GM19193 (cell line): ENCODE measurements at regions not wholly inside any gene's neighbourhood (a gene's known extent, or its start where the extent isn't known, plus 50 kb on each side); places are given as distances from the start of the nearest gene placed in this dataset.

Experiments used
- POLR2A ChIP-seq: IDR thresholded peaks from 4 replicates; pipeline ENCODE4 v1.6.1; 2011; ENCODE audit not compliant: insufficient read depth, insufficient read length; ENCODE audit errors: extremely low read depth

- TF ChIP-seq POLR2A, result no peak
Observed at GRCh38 chr2:8148260-8149006, 533.4 kb upstream of the ID2 start.

GRCh38 chr2:8149007-8149405 is 532.9 kb upstream of the ID2 start:
- no peak for TF ChIP-seq POLR2A

- no peak for TF ChIP-seq POLR2A
Observed at GRCh38 chr2:8149985-8150539, 531.8 kb upstream of the ID2 start.

GRCh38 chr2:8151888-8152287 is 530.0 kb upstream of the ID2 start:
- TF ChIP-seq POLR2A, result no peak

GRCh38 chr2:8152392-8153257 is 529.2 kb upstream of the ID2 start:
- TF ChIP-seq POLR2A, result no peak

- no peak for TF ChIP-seq POLR2A
Observed at GRCh38 chr2:8153258-8153718, 528.6 kb upstream of the ID2 start.

- TF ChIP-seq POLR2A, result no peak
Observed at GRCh38 chr2:8154270-8154669, 527.6 kb upstream of the ID2 start.

GRCh38 chr2:8154936-8155335 is 526.9 kb upstream of the ID2 start:
- no peak for TF ChIP-seq POLR2A

GRCh38 chr2:8157621-8158430 is 524.0 kb upstream of the ID2 start:
- no peak for TF ChIP-seq POLR2A

GRCh38 chr2:8158711-8159110 is 523.1 kb upstream of the ID2 start:
- TF ChIP-seq POLR2A, result no peak

GRCh38 chr2:8159211-8159965 is 522.5 kb upstream of the ID2 start:
- TF ChIP-seq POLR2A, result no peak

- no peak for TF ChIP-seq POLR2A
Observed at GRCh38 chr2:8159966-8160603, 521.8 kb upstream of the ID2 start.

GRCh38 chr2:8160959-8161358 is 520.9 kb upstream of the ID2 start:
- TF ChIP-seq POLR2A, result no peak

GRCh38 chr2:8162552-8162951 is 519.3 kb upstream of the ID2 start:
- TF ChIP-seq POLR2A, result no peak
